Cardiac muscle cell (in vitro differentiated cells and primary cell): ENCODE measurements at regions not wholly inside any gene's neighbourhood (a gene's known extent, or its start where the extent isn't known, plus 50 kb on each side); places are given as distances from the start of the nearest gene placed in this dataset.
A peak's percentile ranks its signal among the peaks of the same experiment; 100 is the strongest.
"Not testable (repeated sequence)": the region's sequence is repeated elsewhere in the genome, so short reads cannot be mapped to it uniquely, and the experiment has no call there.

Source experiments
- DNase-seq, 2 donors: peaks; one replicate each; pipeline versions ENCODE4 v3.0.0 to v3.0.0-alpha.2; 2010 to 2017; ENCODE audit warnings: low read depth in 1 of 2, low spot score in 1 of 2
- H3K27ac ChIP-seq: fragments of 200-600 bp; sonication (generic); 2 replicates; pipeline ENCODE4 v1.5.1; 2016
- H3K27me3 ChIP-seq: fragments of 200-600 bp; sonication (generic); 2 replicates; pipeline ENCODE4 v1.6.0; 2016; ENCODE audit warnings: control low read depth
- H3K36me3 ChIP-seq: fragments of 200-600 bp; sonication (generic); 2 replicates; pipeline ENCODE4 v1.5.1; 2016; ENCODE audit warnings: control low read depth
- H3K4me1 ChIP-seq: fragments of 200-600 bp; sonication (generic); 2 replicates; pipeline ENCODE4 v1.8.1; 2017; ENCODE audit warnings: low read depth, mild to moderate bottlenecking, mixed run types
- H3K4me3 ChIP-seq: fragments of 200-600 bp; sonication (generic); 2 replicates; pipeline ENCODE4 v1.5.1; 2016; ENCODE audit warnings: mild to moderate bottlenecking
- H3K9me3 ChIP-seq: fragments of 200-600 bp; sonication (generic); 2 replicates; pipeline ENCODE4 v1.5.1; 2017; ENCODE audit warnings: low read depth, mild to moderate bottlenecking, control low read depth
- CTCF ChIP-seq: IDR thresholded peaks from 2 replicates; pipeline ENCODE4 v1.5.1; 2012; ENCODE audit warnings: low read depth, mild to moderate bottlenecking, low read length

DNA sequence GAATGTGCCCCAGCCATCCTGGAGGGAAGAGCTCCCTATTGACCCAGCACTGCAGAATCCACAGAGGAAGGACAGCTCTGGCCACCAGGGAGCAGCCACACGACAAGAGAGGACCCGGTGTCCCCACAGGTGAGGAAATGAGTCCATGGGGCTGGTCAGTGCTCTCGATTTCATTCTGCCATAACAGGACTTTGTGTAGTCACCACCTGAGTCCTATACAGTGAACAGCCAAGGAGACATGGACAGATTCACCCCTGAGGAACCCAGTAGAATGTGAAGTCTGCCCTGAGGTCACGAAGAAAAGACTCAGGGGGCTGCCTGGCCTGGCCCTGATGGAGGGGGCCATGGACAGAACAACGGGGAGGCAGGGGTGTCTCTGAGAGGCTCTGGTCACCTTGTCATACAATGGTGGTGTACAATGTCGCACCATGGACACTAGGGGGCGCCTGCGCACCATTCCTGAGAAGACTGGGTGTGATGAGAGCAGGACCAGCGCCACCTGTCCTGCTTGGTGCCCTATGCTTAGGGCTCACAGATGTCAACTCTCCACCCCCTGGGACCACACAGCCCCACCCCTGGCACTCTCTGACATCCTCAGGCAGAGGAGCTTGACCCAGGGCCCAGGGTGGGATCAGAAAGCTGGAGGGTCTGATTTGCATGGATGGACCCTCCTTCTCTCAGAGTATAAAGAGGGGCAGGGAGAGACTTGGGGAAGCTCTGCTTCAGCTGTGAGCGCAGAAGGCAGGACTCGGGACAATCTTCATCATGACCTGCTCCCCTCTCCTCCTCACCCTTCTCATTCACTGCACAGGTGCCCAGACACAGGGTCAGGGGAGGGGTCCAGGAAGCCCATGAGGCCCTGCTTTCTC is 77.4 kb downstream of the VPREB1 start:
- H3K36me3 ChIP-seq: peaks cover 18% of the 10 kb centered on the region
- H3K4me1 ChIP-seq, H3K9me3 ChIP-seq, H3K4me3 ChIP-seq, H3K27ac ChIP-seq, H3K27me3 ChIP-seq: not testable (repeated sequence)
- peak; percentile 66 to 73 for DNase-seq
- TF ChIP-seq CTCF: peak; percentile 85

GRCh38 chr22:22322792-22323191 is 78.2 kb downstream of the VPREB1 start:
- no peaks in the 10 kb centered on the region for H3K4me1 ChIP-seq
- no peaks in the 10 kb centered on the region for H3K9me3 ChIP-seq
- no peak overlapping the region for H3K4me3 ChIP-seq
- no peak for TF ChIP-seq CTCF
- DNase-seq: no peak
- H3K36me3 ChIP-seq: peaks cover 18% of the 10 kb centered on the region
- H3K27me3 ChIP-seq: no peaks in the 10 kb centered on the region
- H3K27ac ChIP-seq: no peak overlapping the region

DNA sequence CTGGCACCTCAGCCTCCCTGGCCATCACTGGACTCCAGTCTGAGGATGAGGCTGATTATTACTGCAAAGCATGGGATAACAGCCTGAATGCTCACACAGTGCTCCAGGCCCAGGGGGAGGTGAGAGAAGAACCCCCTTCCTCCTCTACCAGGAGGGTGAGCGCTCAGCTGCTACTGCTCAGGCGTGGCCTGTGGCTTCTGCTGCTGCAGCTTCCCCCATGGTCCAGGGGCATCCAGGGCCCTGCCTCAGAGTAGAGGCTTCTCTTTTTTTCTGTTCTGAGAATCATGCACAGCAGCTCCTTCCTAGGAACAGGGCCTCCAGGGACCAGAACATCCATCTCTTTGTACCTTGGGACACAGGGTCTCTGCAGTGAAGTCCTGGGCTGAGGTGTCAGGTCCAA is 83.1 kb downstream of the VPREB1 start:
- Histone ChIP-seq H3K27ac (no peak overlapping the region), H3K4me1 (no peaks in the 10 kb centered on the region), H3K36me3 (no peaks in the 10 kb centered on the region), H3K27me3 (no peaks in the 10 kb centered on the region), H3K9me3 (no peaks in the 10 kb centered on the region), H3K4me3 (no peak overlapping the region)
- no peak for DNase-seq
- TF ChIP-seq CTCF: no peak

- H3K27me3 ChIP-seq: no peaks in the 10 kb centered on the region
- no peak overlapping the region for H3K4me3 ChIP-seq
- H3K36me3 ChIP-seq: no peaks in the 10 kb centered on the region
- no peak for TF ChIP-seq CTCF
- no peak overlapping the region for H3K27ac ChIP-seq
- no peak for DNase-seq
- no peaks in the 10 kb centered on the region for H3K4me1 ChIP-seq
- no peaks in the 10 kb centered on the region for H3K9me3 ChIP-seq
These were observed 85.2 kb downstream of the VPREB1 start for GRCh38 chr22:22329792-22330191.

DNA sequence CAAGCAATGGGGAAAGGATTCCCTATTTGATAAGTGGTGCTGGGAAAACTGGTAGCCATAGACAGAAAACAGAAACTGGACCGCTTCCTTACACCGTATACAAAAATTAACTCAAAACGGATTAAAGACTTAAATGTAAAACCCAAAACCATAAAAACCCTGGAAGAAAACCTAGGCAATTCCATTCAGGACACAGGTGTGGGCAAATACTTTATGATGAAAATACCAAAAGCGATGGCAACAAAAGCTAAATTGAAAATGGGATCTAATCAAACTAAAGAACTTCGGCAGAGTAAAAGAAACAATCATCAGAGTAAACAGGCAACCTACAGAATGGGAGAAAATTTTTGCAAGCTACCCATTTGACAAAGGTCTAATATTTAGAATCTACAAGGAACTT is 91.1 kb downstream of the VPREB1 start:
- H3K27ac ChIP-seq, DNase-seq, H3K4me1 ChIP-seq, H3K36me3 ChIP-seq, H3K27me3 ChIP-seq, H3K9me3 ChIP-seq, H3K4me3 ChIP-seq: not testable (repeated sequence)

DNA sequence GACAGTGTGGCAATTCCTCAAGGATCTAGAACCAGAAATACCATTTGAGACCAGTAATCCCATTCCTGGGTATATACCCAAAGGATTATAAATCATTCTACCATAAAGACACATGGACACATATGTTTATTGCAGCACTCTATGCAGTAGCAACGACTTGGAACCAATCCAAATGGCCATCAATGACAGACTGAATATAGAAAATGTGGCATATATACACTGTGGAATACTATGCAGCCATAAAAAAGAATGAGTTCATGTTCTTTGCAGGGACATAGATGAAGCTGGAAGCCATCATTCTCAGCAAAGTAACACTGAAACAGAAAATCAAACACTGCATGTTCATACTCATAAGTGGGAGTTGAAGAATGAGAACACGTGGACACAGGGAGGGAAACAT is 91.7 kb downstream of the VPREB1 start:
- H3K4me1 ChIP-seq, H3K9me3 ChIP-seq, H3K27ac ChIP-seq, H3K36me3 ChIP-seq, DNase-seq, H3K4me3 ChIP-seq, H3K27me3 ChIP-seq: not testable (repeated sequence)

DNA sequence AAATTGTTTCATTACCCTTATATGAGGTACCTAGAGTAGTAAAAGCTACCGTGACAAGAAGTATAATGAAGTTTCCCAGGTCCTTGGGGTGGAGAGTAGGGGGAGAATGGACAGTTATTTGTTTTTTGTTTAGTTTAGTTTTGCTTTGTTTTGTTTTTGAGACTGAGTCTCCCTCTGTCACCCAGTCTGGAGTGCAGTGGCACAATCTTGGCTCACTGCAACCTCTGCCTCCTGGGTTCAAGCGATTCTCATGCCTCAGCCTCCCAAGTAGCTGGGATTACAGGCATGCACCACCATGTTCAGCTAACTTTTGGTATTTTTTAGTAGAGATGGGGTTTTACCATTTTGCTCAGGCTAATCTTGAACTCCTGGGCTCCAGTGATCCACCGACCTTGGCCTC is 94.2 kb downstream of the VPREB1 start:
- not testable (repeated sequence) for H3K9me3 ChIP-seq, DNase-seq, H3K27ac ChIP-seq, H3K4me3 ChIP-seq, H3K4me1 ChIP-seq, H3K36me3 ChIP-seq, H3K27me3 ChIP-seq
